BJ (cell line): ENCODE measurements at regions not wholly inside any gene's neighbourhood (a gene's known extent, or its start where the extent isn't known, plus 50 kb on each side); places are given as distances from the start of the nearest gene placed in this dataset.

Experiments
- CTCF ChIA-PET: fragments of 350-600 bp; formaldehyde crosslinking; extraction: SDS; loops from one replicate; lab custom pipeline; 2021; ENCODE audit warnings: antibody characterized with exemption, inconsistent platforms; lab: Yijun Ruan, JAX
- POLR2A ChIA-PET: fragments of 300-600 bp; sonication (Branson Sonifier 250); formaldehyde crosslinking; extraction: SDS; loops from one replicate; lab custom pipeline; 2021; ENCODE audit warnings: antibody characterized with exemption; lab: Charles Lee
- DNase-seq: peaks from one replicate; pipeline ENCODE4 v3.0.0-alpha.2; 2011; ENCODE audit warnings: low read depth
- H3K27me3 ChIP-seq: 2 replicates; pipeline ENCODE4 v1.6.0; 2011; ENCODE audit warnings: low read length; ENCODE audit not compliant: control insufficient read depth, insufficient read depth
- H3K36me3 ChIP-seq: 2 replicates; pipeline ENCODE4 v1.5.1; 2011; ENCODE audit warnings: low read length; ENCODE audit not compliant: control insufficient read depth, insufficient read depth
- H3K4me3 ChIP-seq: 2 replicates; pipeline ENCODE4 v1.5.1; 2011; ENCODE audit warnings: low read depth, mild to moderate bottlenecking, control low read depth, low read length
- TF ChIP-seq, protein P1 (sequence below): IDR thresholded peaks from 2 replicates; pipeline ENCODE4 v1.5.1; 2011; ENCODE audit warnings: low read depth, mild to moderate bottlenecking, control low read depth, inconsistent platforms, low read length, moderate library complexity; ENCODE audit not compliant: insufficient read depth

DNA sequence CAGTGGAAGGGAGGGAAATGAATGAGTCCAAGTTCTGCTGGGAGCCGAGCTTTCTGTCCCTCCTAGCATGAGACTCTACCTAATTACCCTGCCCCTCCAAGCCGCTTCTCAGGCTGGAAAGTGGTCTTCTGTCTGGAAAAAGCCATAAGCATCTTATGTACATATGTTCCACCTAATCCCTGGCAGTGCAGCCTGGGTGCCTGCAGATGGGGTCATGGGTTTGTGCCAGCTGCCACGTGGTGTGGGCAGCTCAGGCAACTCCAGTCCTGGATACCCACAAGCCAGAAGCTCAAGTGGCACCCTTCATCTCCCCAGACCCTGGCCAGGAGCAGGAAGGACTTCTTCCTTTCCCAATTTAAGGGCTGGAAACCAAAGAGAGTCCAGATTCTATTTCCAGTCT lies 253.1 kb downstream of the LY86 start:
- H3K36me3 ChIP-seq: no peaks in the 10 kb centered on the region
- TF ChIP-seq, protein P1, sequence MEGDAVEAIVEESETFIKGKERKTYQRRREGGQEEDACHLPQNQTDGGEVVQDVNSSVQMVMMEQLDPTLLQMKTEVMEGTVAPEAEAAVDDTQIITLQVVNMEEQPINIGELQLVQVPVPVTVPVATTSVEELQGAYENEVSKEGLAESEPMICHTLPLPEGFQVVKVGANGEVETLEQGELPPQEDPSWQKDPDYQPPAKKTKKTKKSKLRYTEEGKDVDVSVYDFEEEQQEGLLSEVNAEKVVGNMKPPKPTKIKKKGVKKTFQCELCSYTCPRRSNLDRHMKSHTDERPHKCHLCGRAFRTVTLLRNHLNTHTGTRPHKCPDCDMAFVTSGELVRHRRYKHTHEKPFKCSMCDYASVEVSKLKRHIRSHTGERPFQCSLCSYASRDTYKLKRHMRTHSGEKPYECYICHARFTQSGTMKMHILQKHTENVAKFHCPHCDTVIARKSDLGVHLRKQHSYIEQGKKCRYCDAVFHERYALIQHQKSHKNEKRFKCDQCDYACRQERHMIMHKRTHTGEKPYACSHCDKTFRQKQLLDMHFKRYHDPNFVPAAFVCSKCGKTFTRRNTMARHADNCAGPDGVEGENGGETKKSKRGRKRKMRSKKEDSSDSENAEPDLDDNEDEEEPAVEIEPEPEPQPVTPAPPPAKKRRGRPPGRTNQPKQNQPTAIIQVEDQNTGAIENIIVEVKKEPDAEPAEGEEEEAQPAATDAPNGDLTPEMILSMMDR: no peak
- H3K4me3 ChIP-seq: no peak overlapping the region
- POLR2A ChIA-PET: interaction anchor here (0.6 kb wide), 1 partner anchor 9 kb away, joined by 3 read pairs; no protein-coding TSS in a partner anchor
- H3K27me3 ChIP-seq: peaks cover 1% of the 10 kb centered on the region; the same call in 1 of the 2 replicates
- no peak for DNase-seq
- CTCF ChIA-PET: no interaction called here

DNA sequence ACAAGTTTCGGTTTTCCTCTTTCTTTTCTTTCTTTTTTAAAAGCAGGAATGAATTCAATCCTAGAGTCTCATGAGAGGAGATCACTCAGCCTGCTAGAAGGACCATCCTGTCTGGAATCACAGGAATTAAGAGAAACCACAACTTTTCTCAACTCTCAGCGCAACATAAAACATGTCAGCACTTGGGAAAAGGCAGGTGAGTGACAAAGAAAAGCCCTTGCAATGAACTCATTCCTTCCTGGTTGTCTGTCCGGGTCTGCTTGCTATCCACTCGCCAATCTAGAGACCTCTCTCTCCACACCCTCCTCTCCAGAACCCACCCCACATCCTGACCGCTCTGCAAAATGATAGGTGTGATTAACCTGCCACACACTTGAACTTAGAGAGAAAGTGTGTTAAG lies 253.8 kb downstream of the LY86 start:
- POLR2A ChIA-PET: no interaction called here
- Histone ChIP-seq H3K27me3 (no peaks in the 10 kb centered on the region), H3K4me3 (no peak overlapping the region), H3K36me3 (no peaks in the 10 kb centered on the region)
- CTCF ChIA-PET: no interaction called here
- TF ChIP-seq, protein P1: no peak
- DNase-seq: no peak

DNA sequence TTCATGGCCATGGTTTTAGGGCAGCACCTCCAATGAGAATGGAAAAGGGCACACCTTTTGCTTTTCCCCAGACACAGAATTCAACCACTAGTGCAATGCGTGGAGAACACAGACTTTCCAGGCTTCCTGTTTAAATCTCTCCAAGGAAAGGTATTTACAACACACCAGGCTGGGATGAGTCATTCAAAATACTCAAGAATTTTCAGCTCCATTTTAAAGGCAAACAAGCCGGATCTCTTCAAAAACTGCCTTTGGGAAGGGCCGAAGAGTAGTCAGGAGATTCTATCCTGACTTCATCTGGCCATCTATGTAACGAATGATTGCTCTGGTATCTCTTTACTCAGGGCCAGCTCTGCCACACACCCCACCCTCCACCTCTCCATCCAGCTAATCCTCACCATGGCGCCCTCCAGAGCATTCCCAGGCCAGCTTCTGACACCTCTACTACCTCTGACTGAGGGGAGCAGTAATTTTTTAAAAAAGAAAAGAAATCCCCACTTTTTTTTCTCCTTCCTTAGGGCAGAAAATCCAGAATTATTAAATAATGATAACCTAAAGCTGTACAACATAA lies 254.6 kb downstream of the LY86 start:
- POLR2A ChIA-PET: no interaction called here
- Histone ChIP-seq H3K4me3 (no peak overlapping the region), H3K27me3 (no peaks in the 10 kb centered on the region), H3K36me3 (no peaks in the 10 kb centered on the region)
- no peak for DNase-seq
- CTCF ChIA-PET: interaction anchor here (1.6 kb wide), 1 partner anchor 392 kb away, joined by 3 read pairs; no protein-coding TSS in a partner anchor
- TF ChIP-seq, protein P1: no peak

DNA sequence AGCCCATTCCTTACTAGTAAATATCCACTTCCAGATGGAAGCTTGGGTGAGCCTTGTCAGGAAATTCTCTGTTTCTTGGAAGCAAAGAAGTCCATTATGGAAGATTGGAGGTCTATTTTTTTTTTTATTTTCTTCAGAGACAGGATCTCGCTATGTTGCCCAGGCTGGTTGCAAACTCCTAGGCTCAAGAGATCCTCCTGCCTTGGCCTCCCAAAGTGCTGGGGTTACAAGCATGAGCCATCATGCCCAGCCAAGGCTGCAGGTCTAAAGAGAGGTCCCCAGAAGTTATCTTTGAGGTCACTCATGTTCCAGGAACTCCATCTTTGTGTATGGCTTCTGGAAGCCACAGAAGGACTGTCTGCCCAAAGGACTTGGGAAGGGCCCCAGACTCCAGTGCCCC lies 255.3 kb downstream of the LY86 start:
- POLR2A ChIA-PET: no interaction called here
- TF ChIP-seq, protein P1: no peak
- H3K27me3 ChIP-seq: no peaks in the 10 kb centered on the region
- no peak overlapping the region for H3K4me3 ChIP-seq
- CTCF ChIA-PET: interaction anchor here (1.6 kb wide), 1 partner anchor 391 kb away, joined by 3 read pairs; no protein-coding TSS in a partner anchor
- no peaks in the 10 kb centered on the region for H3K36me3 ChIP-seq
- DNase-seq: no peak

DNA sequence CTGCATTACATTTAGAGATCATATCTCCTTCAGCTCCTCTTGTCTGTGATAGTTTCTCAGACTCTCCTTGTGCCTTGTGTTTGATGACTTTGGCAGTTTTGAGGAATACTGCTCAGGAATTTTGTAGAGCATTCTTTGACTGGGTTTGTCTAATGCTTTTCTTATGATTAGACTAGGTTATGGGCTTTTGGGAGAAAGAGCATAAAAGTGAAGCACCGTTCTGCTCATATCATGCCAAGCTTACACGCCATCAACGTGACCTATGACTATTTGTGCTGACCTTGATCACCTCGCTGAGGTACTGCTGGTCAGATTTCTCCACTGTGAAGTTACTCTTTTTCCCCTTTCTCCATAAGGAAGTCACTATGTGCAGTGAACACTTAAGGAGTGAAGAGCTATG lies 256.0 kb downstream of the LY86 start:
- ChIA-PET CTCF (no interaction called here), POLR2A (no interaction called here)
- Histone ChIP-seq H3K27me3 (no peaks in the 10 kb centered on the region), H3K36me3 (no peaks in the 10 kb centered on the region), H3K4me3 (no peak overlapping the region)
- TF ChIP-seq, protein P1: no peak
- no peak for DNase-seq
